ENCODE measurements at regions not wholly inside any gene's neighbourhood (a gene's known extent, or its start where the extent isn't known, plus 50 kb on each side); places are given as distances from the start of the nearest gene placed in this dataset.

GRCh38 chr9:81855538-81855937, 72.7 kb upstream of the SPATA31D4 start:
- no peak for TF ChIP-seq CTCF (IDR thresholded peaks at IDR 0.05)
- TF ChIP-seq POLR2AphosphoS5 (IDR thresholded peaks at IDR 0.05; ENCODE audit: insufficient read depth in 1 of 2, low read depth in 1 of 2) = no peak
- TF ChIP-seq POLR2A (IDR thresholded peaks at IDR 0.05) = no peak

All from vagina (tissue), 2 donors.